Mammary epithelial cell (primary cell): ENCODE measurements at regions not wholly inside any gene's neighbourhood (a gene's known extent, or its start where the extent isn't known, plus 50 kb on each side); places are given as distances from the start of the nearest gene placed in this dataset.

Experiments used
- EZH2 ChIP-seq: IDR thresholded peaks from 2 replicates; pipeline ENCODE4 v1.6.1; 2012; ENCODE audit warnings: low read length, inconsistent platforms, borderline replicate concordance
- TF ChIP-seq, protein P1 (sequence below), 2 donors: IDR thresholded peaks in 1 of 2; conservative IDR thresholded peaks in 1 of 2; 2 replicates each; pipeline ENCODE4 v1.5.1; 2011 to 2012; ENCODE audit warnings: inconsistent platforms in 2 of 2, low read length in 2 of 2, mild to moderate bottlenecking in 2 of 2, control low read depth in 1 of 2, low read depth in 1 of 2; ENCODE audit not compliant: insufficient read depth in 1 of 2; ENCODE audit errors: extremely low read depth in 1 of 2

DNA sequence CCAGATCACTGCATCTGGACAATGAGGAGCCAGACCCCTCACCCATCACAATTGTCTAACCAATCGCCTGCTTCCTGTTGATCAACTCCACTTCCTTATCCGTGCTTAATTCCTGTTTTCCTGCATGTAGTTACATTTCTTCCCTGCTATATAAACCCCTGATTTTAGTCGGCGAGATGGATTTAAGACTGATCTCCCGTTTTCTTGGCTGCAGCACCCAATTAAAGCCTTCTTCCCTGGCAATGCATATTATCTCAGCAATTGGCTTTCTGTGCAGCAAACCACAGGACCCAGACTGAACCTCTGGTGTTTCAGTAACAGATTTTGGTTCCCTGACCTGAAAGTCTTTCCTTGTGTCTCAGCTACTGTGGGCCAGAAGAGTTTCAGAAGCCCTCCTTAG lies 272.3 kb downstream of the IPO8 start:
- TF ChIP-seq, protein P1, sequence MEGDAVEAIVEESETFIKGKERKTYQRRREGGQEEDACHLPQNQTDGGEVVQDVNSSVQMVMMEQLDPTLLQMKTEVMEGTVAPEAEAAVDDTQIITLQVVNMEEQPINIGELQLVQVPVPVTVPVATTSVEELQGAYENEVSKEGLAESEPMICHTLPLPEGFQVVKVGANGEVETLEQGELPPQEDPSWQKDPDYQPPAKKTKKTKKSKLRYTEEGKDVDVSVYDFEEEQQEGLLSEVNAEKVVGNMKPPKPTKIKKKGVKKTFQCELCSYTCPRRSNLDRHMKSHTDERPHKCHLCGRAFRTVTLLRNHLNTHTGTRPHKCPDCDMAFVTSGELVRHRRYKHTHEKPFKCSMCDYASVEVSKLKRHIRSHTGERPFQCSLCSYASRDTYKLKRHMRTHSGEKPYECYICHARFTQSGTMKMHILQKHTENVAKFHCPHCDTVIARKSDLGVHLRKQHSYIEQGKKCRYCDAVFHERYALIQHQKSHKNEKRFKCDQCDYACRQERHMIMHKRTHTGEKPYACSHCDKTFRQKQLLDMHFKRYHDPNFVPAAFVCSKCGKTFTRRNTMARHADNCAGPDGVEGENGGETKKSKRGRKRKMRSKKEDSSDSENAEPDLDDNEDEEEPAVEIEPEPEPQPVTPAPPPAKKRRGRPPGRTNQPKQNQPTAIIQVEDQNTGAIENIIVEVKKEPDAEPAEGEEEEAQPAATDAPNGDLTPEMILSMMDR (conservative IDR thresholded peaks at IDR 0.05 in 1 of 2, IDR thresholded peaks at IDR 0.05 in 1 of 2; ENCODE audit: extremely low read depth in 1 of 2, insufficient read depth in 1 of 2, low read depth in 1 of 2, low read length in 2 of 2), result no peak
- no peak for TF ChIP-seq EZH2
